ENCODE measurements at regions not wholly inside any gene's neighbourhood (a gene's known extent, or its start where the extent isn't known, plus 50 kb on each side); places are given as distances from the start of the nearest gene placed in this dataset.

- no peak for DNase-seq (ENCODE audit: low read depth in 1 of 2, low spot score in 1 of 2)
- peaks cover 50% of the 10 kb centered on the region for H3K4me1 ChIP-seq
- H3K27ac ChIP-seq: peak overlapping the region in 1 of 2 experiments; percentile 3; a peak in 1 of 6 replicates
- 70% methylated on average over 1 of the region's 1 CpG for WGBS (ENCODE audit: missing lambda C conversion rate)
- H3K4me2 ChIP-seq: no peak overlapping the region
- no peak for ATAC-seq
- FAIRE-seq: no peak
- ChIA-PET CTCF (interaction anchor here (0.9 kb wide), 1 partner anchor 138 kb away, joined by 3 read pairs; the partner anchor contains the start of gene P2RY1), POLR2A (no interaction called here)
- no peaks in the 10 kb centered on the region for H3K9me3 ChIP-seq
- TF ChIP-seq JUNB (IDR thresholded peaks at IDR 0.05): no peak
- TF ChIP-seq ELK1 (IDR thresholded peaks at IDR 0.05; ENCODE audit: low read depth, low read length): no peak
- no peak for TF ChIP-seq FOSL2 (IDR thresholded peaks at IDR 0.05)
- no peak for TF ChIP-seq FOSL2 (CRISPR knock-in tag; IDR thresholded peaks at IDR 0.05)
- no peak for TF ChIP-seq RAD21 (conservative IDR thresholded peaks at IDR 0.05 in 1 of 2, IDR thresholded peaks at IDR 0.05 in 1 of 2)
- no peak for TF ChIP-seq TFCP2L1 (CRISPR knock-in tag; IDR thresholded peaks at IDR 0.05)
- TF ChIP-seq RFX5 (IDR thresholded peaks at IDR 0.05): no peak
- no peak for TF ChIP-seq E2F6 (IDR thresholded peaks at IDR 0.05; ENCODE audit: borderline replicate concordance, low read depth)
- TF ChIP-seq CBX2 (IDR thresholded peaks at IDR 0.05; ENCODE audit: borderline replicate concordance, low read depth): no peak
- no peak for TF ChIP-seq SMC3 (IDR thresholded peaks at IDR 0.05)
- no peak for TF ChIP-seq EHF (CRISPR knock-in tag; IDR thresholded peaks at IDR 0.05)
- no peak for TF ChIP-seq BHLHE40 (IDR thresholded peaks at IDR 0.05; ENCODE audit: low read depth, low read length)
- TF ChIP-seq HMGXB4 (CRISPR knock-in tag; IDR thresholded peaks at IDR 0.05; ENCODE audit: borderline replicate concordance): no peak
- TF ChIP-seq ZSCAN20 (CRISPR knock-in tag; IDR thresholded peaks at IDR 0.05): no peak
- H3K4me3 ChIP-seq: no peak overlapping the region
Measured at GRCh38 chr3:152973575-152973974, 138.6 kb downstream of the P2RY1 start.

GRCh38 chr3:152976239-152976638 lies 141.3 kb downstream of the P2RY1 start:
- Histone ChIP-seq H3K4me3 (no peak overlapping the region), H3K27ac (no peak overlapping the region), H3K4me1 (peaks cover 23% of the 10 kb centered on the region), H3K9me3 (0 out of 3 replicates have a peak, but pooled peaks cover 2% of the 10 kb centered on the region), H3K4me2 (no peak overlapping the region)
- POLR2A ChIA-PET: no interaction called here
- CTCF ChIA-PET: interaction anchor here (1.0 to 1.9 kb wide), 2 partner anchors 9 to 10 kb away, joined by 3 to 4 read pairs; no protein-coding TSS in a partner anchor
- DNase-seq (ENCODE audit: low read depth in 1 of 2, low spot score in 1 of 2) (no peak), ATAC-seq (no peak), FAIRE-seq (no peak)
- TF ChIP-seq ELK1 (IDR thresholded peaks at IDR 0.05; ENCODE audit: low read depth, low read length) (no peak), MAFK (IDR thresholded peaks at IDR 0.05; ENCODE audit: partially characterized antibody) (no peak), CHD2 (IDR thresholded peaks at IDR 0.05; ENCODE audit: low read length, partially characterized antibody) (no peak), PBX3 (IDR thresholded peaks at IDR 0.05) (no peak), CTCF (IDR thresholded peaks at IDR 0.05) (no peak), POLR2AphosphoS2 (conservative IDR thresholded peaks at IDR 0.05; ENCODE audit: low read length) (no peak), TFCP2L1 (CRISPR knock-in tag; IDR thresholded peaks at IDR 0.05) (no peak), JUN (IDR thresholded peaks at IDR 0.05) (no peak), RCOR1 (IDR thresholded peaks at IDR 0.05; ENCODE audit: low read depth, low read length) (no peak)
- WGBS (ENCODE audit: missing lambda C conversion rate): 82% methylated on average over 2 of the region's 2 CpGs
